NCI-H2196 treated with DMSO at 0.1 percent for 48 hours (cell line): ENCODE measurements at regions not wholly inside any gene's neighbourhood (a gene's known extent, or its start where the extent isn't known, plus 50 kb on each side); places are given as distances from the start of the nearest gene placed in this dataset.

Experiments used
- DNase-seq: peaks from one replicate; lab custom pipeline; 2025; ENCODE audit not compliant: unreplicated experiment; lab: John Stamatoyannopoulos, UW

GRCh38 chr10:56881218-56881617, 520.2 kb upstream of the ZWINT start:
- no peak for DNase-seq

DNA sequence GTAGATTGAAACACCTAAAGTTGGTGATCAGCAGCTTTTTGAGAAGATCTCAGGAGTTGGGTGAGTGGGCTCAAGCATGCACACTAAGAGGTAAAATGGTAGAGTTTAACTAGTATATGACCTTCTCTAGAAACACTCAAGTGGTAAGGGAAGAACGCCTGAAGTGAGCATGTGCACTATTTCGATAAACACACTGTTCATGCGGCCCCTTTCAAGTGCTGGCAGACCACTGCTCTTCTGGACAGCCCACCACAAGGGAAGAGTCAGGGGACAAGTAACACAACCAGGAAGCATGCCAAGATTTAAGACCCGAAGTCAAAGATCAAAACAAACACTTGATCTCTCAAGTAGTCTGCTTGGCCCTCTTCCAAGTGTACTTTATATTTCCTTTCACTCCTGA, 519.5 kb upstream of the ZWINT start:
- no peak for DNase-seq

DNA sequence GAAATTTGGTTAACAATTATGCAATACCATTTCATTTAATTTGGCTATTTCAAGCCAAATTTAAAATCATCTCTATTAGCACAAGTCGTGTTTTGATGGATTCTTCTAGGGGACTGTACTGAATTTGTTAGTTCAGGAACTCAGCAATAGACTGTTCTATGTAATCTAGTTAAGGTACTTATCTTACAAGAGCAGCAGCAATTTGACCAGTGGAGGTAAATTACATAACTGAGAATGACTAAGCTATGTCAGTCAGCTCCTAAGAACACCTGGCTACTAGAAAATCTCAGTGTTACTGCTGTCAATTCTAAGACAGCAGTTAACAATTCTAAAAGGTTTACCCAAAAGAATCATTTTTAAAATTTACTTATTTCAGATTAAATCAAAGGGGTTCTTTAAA, 513.9 kb upstream of the ZWINT start:
- DNase-seq: no peak

- no peak for DNase-seq
Measured at GRCh38 chr10:56871160-56871668, 510.2 kb upstream of the ZWINT start.

GRCh38 chr10:56867236-56867635, 506.2 kb upstream of the ZWINT start:
- no peak for DNase-seq

GRCh38 chr10:56856569-56856968, 495.5 kb upstream of the ZWINT start:
- DNase-seq: no peak

- no peak for DNase-seq
Measured at GRCh38 chr10:56844978-56845529, 484.0 kb upstream of the ZWINT start.

DNA sequence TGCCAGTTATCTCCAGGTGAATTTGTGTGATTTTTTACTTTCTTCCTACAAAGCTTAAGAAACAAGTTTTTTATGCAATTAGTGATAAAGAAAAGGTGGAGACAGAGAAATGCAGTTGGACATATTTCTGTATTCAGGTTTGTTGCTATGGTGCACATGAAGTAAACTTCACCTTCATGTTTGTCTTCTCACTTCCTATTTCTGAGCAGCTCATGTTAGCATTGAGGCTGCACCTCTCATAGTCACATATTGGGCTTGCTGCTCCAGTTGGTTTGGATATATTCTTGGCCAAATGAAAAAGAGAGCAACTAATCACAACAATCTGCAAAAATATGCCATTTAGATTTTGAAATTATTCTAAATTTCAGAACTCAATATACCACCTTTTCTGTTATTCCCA, 475.6 kb upstream of the ZWINT start:
- DNase-seq: no peak

GRCh38 chr10:56831681-56832080, 470.6 kb upstream of the ZWINT start:
- DNase-seq: no peak

GRCh38 chr10:56823849-56824248, 462.8 kb upstream of the ZWINT start:
- DNase-seq: no peak

DNA sequence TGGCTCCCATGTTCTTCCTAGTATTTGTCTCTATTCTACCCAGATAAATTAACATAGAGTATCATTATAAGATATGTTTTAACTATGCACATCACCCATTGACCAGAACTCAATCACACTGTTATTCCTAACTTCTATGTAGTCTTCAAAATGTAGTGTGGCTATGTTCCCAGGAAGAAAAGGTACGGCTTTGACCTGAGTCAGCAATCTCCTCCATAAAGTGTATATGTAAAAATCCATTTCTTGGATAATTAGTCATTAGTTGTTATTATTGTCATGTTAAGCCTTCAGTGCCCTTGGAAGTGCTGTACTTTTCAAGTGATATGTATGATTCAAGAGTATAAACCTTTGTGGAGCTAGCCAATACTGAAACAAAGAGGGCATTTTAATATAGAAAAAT, 444.0 kb upstream of the ZWINT start:
- no peak for DNase-seq

GRCh38 chr10:56785292-56785691, 424.2 kb upstream of the ZWINT start:
- DNase-seq: no peak

DNA sequence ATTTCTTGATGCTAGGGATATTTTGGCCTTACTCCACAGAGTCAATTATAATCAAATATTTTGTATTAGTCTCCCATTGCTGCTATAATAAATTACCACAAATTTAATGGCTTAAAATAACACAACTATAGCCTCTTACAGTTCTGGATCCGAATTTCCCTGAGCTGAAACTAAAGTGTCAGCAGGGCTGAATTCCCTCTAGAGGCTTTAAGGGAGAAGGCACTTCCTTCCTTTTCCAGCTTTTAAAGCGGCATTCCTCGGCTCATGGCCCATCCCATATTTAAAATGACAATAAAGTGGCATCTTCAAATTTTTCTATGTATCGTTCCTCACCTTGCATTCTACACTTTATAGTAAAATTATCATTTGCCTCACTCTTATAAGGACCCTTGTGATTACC, 421.4 kb upstream of the ZWINT start:
- no peak for DNase-seq

DNA sequence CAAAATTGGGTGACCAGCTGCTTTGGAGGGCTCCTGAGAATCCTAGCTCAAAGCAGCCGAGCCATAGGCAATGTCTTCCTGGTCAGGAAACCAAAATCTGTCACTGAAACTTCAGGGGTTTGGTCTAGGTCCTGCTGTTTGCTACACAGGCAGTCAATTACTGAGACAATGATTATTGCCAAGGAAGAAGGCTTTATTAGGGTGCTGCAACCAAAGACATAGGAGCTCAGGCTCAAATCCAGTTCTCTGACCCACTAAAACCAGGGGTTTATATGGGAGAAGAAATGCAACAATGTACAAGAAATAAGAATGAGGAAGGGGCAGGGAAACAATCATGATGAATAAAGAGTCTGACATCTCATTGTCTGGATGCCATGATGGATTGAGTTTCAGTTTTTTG, 410.3 kb upstream of the ZWINT start:
- no peak for DNase-seq

DNA sequence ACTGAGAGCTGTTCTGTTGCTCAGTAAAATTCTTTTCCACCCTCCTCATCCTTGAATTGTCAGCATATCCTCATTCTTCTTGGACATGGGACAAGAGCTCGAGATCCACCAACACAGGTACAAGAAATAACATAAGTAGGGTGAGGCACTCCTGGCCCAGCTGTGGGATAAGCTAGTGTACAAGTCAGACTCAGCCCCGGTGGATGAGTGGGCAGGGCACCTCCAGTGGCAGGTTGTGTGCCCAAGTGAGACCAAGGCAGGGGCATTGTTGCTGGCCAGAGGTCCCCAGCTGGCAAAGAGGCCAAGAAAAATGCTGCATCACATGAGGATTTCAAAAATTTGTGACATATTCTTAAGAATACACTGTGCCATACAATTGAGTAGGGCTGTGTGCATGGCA, 402.0 kb upstream of the ZWINT start:
- DNase-seq: no peak

DNA sequence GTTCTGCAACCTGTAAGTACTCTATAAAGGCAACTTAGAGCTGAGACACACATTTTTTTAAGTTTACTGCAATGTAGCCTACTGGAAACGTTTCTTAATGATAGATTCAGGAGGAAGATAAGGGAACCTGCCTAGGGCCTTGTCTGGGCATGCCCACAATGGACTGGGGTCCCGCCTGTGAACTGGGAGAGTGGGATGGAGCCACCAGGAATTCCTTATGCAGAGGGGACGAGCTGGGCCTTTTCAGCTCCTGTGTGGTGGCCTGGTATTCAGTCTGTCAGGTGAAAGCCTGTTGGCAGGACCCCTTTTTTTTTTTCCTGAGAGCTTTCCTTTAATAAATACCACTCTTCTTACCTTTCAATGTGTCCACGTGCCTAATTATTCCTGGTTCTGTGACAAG, 384.4 kb upstream of the ZWINT start:
- no peak for DNase-seq

DNA sequence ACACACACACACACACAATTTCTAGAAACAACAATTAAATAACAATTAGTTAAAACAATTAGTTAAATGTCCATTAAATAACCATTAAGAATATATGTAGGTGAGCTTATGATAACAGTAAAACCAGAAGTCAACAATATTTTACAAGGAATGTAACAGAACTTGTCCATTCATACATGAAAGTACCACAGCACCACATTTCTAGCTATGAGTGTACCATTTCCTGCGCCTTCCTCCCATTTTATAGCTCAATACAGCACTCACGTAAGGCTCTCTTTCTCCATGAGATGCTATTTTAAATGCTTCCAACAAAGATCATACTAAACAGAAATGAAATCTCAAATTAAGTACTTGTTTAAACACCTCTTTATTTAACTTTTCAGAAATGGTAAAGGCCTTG, 367.3 kb upstream of the ZWINT start:
- no peak for DNase-seq

- no peak for DNase-seq
Measured at GRCh38 chr10:56722912-56723311, 361.9 kb upstream of the ZWINT start.

DNA sequence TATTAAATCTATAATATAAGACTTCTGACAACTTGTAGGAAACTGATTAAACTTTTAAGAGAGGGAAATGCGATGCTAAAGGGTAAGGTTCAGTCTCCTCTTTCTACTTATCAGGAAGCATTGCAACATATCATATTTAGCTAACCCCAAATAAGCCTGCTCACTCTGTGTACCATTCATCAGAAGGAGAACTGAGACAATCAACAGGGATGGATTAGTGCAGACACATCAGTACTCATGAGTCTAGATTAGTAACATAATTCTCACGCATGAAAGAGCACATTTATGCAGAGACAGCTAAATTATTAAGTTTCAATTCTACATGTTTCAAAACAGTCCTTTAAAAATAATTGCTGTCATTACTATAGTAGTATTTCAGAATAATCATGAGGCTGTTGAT, 354.2 kb upstream of the ZWINT start:
- no peak for DNase-seq

- DNase-seq: no peak
Measured at GRCh38 chr10:56698506-56698905, 337.4 kb upstream of the ZWINT start.

GRCh38 chr10:56679578-56679977, 318.5 kb upstream of the ZWINT start:
- DNase-seq: no peak

GRCh38 chr10:56662765-56663447, 301.8 kb upstream of the ZWINT start:
- no peak for DNase-seq

GRCh38 chr10:56653289-56653688, 292.2 kb upstream of the ZWINT start:
- no peak for DNase-seq
